ENCODE measurements at regions not wholly inside any gene's neighbourhood (a gene's known extent, or its start where the extent isn't known, plus 50 kb on each side); places are given as distances from the start of the nearest gene placed in this dataset.

GRCh38 chr1:29718791-29719190, 482.5 kb downstream of the PTPRU start:
- Mint-ChIP-seq H3K4me1 (ENCODE audit: low read depth) (peaks cover 33% of the 10 kb centered on the region), H3K9me3 (peaks cover 47% of the 10 kb centered on the region), H3K36me3 (ENCODE audit: low read depth) (peaks cover 15% of the 10 kb centered on the region), H3K27ac (peak overlapping the region; percentile 73), H3K27me3 (ENCODE audit: insufficient read depth) (no peaks in the 10 kb centered on the region), H3K4me3 (peak overlapping the region; percentile 56)
- DNase-seq (ENCODE audit: low spot score): no peak
- intact Hi-C loops (cut with micrococcal nuclease): loop anchor here (1.0 to 10.0 kb wide), 2 partner anchors 7 to 1026 kb away; no protein-coding TSS in a partner anchor

GRCh38 chr1:29716306-29716705, 480.0 kb downstream of the PTPRU start:
- Mint-ChIP-seq H3K9me3 (peaks cover 33% of the 10 kb centered on the region), H3K27me3 (ENCODE audit: insufficient read depth) (no peaks in the 10 kb centered on the region), H3K36me3 (ENCODE audit: low read depth) (peaks cover 16% of the 10 kb centered on the region), H3K4me1 (ENCODE audit: low read depth) (peaks cover 56% of the 10 kb centered on the region), H3K4me3 (no peak overlapping the region), H3K27ac (no peak overlapping the region)
- DNase-seq (ENCODE audit: low spot score): no peak
- intact Hi-C loops (cut with micrococcal nuclease): loop anchor here (10.0 kb wide), 1 partner anchor 1028 kb away; no protein-coding TSS in a partner anchor

DNA sequence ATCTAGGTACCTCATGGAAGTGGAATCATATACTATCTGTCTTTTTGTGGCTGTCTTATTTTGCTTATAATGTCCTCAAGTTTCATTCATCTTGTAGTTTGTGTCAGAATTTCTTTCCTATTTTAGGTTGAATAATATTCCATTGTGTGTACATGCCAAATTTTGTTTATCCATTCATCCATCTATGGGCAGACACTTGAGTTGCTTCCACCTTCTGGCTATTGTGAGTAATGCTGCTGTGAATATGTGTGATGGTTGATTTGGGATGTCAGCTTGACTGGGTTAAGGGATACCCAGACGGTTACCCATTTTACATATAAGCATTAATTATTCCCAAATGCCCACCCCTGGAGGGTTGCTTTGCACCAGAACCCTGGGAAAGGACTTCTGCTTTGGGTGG, 477.5 kb downstream of the PTPRU start:
- peaks cover 17% of the 10 kb centered on the region for H3K9me3 Mint-ChIP-seq
- peak overlapping the region; percentile 3 for H3K4me3 Mint-ChIP-seq
- intact Hi-C loops (cut with micrococcal nuclease): loop anchor here (2.0 to 10.0 kb wide), 3 partner anchors 23 to 1031 kb away; partner anchors contain the start of gene MECR
- no peak for DNase-seq (ENCODE audit: low spot score)
- no peaks in the 10 kb centered on the region for H3K27me3 Mint-ChIP-seq (ENCODE audit: insufficient read depth)
- H3K27ac Mint-ChIP-seq: peak overlapping the region; percentile 50
- H3K36me3 Mint-ChIP-seq (ENCODE audit: low read depth): peaks cover 5% of the 10 kb centered on the region
- H3K4me1 Mint-ChIP-seq (ENCODE audit: low read depth): peaks cover 67% of the 10 kb centered on the region

GRCh38 chr1:29712801-29713200, 476.5 kb downstream of the PTPRU start:
- H3K27ac Mint-ChIP-seq: peak overlapping the region; percentile 83
- DNase-seq (ENCODE audit: low spot score): no peak
- H3K9me3 Mint-ChIP-seq: peaks cover 10% of the 10 kb centered on the region
- intact Hi-C loops (cut with micrococcal nuclease): loop anchor here (1.0 to 10.0 kb wide), 6 partner anchors 24 to 1032 kb away; partner anchors contain the start of gene MECR
- no peaks in the 10 kb centered on the region for H3K27me3 Mint-ChIP-seq (ENCODE audit: insufficient read depth)
- peaks cover 4% of the 10 kb centered on the region for H3K36me3 Mint-ChIP-seq (ENCODE audit: low read depth)
- no peak overlapping the region for H3K4me3 Mint-ChIP-seq
- H3K4me1 Mint-ChIP-seq (ENCODE audit: low read depth): peaks cover 67% of the 10 kb centered on the region

- Mint-ChIP-seq H3K4me3 (peak overlapping the region; percentile 34), H3K36me3 (ENCODE audit: low read depth) (peaks cover 2% of the 10 kb centered on the region), H3K27me3 (ENCODE audit: insufficient read depth) (no peaks in the 10 kb centered on the region), H3K27ac (peak overlapping the region; percentile 83), H3K4me1 (ENCODE audit: low read depth) (peaks cover 65% of the 10 kb centered on the region), H3K9me3 (peaks cover 5% of the 10 kb centered on the region)
- DNase-seq (ENCODE audit: low spot score): no peak
- intact Hi-C loops (cut with micrococcal nuclease): loop anchor here (1.0 to 10.0 kb wide), 6 partner anchors 24 to 1033 kb away; partner anchors contain the start of gene MECR
These were observed 475.9 kb downstream of the PTPRU start for GRCh38 chr1:29712284-29712651.

GRCh38 chr1:29711582-29712283, 475.4 kb downstream of the PTPRU start:
- peaks cover 65% of the 10 kb centered on the region for H3K4me1 Mint-ChIP-seq (ENCODE audit: low read depth)
- peaks cover 2% of the 10 kb centered on the region for H3K36me3 Mint-ChIP-seq (ENCODE audit: low read depth)
- intact Hi-C loops (cut with micrococcal nuclease): loop anchor here (1.0 to 10.0 kb wide), 7 partner anchors 8 to 1033 kb away; partner anchors contain the start of gene MECR
- peak overlapping the region; percentile 83 for H3K27ac Mint-ChIP-seq
- peak; percentile 48 for DNase-seq (ENCODE audit: low spot score)
- peak overlapping the region; percentile 34 for H3K4me3 Mint-ChIP-seq
- no peaks in the 10 kb centered on the region for H3K9me3 Mint-ChIP-seq
- H3K27me3 Mint-ChIP-seq (ENCODE audit: insufficient read depth): no peaks in the 10 kb centered on the region

DNA sequence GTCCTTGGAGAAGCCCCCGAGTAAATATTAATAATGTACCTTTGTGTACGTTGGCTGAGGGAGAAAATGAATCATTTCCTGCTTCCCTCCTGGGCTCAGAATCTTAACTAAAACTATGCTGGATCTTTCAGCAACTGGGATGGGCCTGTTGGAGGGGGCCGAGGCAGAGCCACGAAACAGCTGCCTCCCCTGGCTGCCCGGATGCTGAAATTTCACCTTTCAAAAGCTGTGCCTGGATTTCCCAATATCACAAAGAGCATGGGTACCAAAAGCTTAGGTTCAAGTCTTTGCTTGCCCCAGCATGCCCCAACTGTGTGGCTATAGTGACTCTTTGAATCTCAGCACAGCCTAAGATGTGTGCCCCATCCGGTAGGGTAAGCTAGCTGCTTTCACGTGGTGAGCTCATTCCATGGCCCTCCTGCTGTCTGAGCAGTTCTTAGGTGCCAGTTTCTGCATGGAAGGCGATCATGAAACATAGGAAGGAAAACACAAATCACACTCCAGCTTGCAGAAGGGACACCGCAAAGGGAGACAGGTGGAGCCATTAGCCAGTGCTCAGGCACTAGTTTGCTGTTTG, 473.5 kb downstream of the PTPRU start:
- Mint-ChIP-seq H3K27ac (peak overlapping the region; percentile 95), H3K4me3 (peak overlapping the region; percentile 45), H3K36me3 (ENCODE audit: low read depth) (peaks cover 2% of the 10 kb centered on the region), H3K27me3 (ENCODE audit: insufficient read depth) (peaks cover 7% of the 10 kb centered on the region), H3K4me1 (ENCODE audit: low read depth) (peaks cover 65% of the 10 kb centered on the region), H3K9me3 (no peaks in the 10 kb centered on the region)
- DNase-seq (ENCODE audit: low spot score): no peak
- intact Hi-C loops (cut with micrococcal nuclease): loop anchor here (5.0 to 10.0 kb wide), 3 partner anchors 477 to 1035 kb away; partner anchors contain the start of gene MECR

DNA sequence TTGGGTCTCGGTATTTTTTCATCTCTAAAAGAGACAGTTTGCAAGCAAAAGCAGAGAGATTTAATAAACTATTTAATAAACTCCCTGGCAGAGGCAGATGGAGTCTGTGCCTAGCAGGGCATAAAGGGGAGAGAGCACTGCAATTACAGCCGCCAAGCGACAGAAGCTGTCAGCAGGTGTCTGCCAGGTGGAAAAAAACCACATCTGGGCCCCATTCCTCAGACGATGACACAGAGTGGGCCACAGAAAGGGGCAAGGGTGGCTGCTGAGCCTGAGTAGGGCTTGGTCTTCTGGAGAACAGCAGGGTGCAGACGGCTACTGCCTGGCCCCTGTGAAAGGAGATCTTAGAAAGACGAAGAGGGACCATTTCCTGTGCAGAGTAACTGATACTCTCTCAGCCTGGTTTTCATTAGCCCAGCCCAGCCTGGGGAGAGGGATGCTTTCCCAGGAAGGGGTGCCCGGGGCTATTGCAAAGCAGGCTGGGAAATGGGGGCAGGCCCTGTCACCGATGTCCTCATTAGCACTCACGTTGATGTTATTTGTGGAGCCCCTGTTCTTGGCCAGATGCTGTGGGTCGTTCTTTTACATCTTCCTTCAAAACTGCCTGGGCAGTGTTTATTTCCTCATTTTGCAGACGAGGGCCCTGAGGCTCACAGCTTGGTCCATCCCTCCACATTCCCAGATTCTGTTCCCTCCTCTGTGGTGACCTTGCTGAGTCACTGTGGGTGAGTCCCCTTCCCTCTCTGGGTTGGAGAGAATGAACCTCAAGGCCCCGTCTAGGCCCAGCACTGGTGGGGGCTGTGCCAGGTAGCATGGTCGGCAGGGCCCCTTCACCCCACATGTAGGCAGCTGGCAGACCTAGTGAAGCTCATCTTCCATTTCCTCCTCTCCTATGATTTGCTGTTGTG, 472.7 kb downstream of the PTPRU start:
- peaks cover 9% of the 10 kb centered on the region for H3K27me3 Mint-ChIP-seq (ENCODE audit: insufficient read depth)
- no peaks in the 10 kb centered on the region for H3K9me3 Mint-ChIP-seq
- peak overlapping the region; percentile 40 for H3K4me3 Mint-ChIP-seq
- peak overlapping the region; percentile 95 for H3K27ac Mint-ChIP-seq
- peaks cover 2% of the 10 kb centered on the region for H3K36me3 Mint-ChIP-seq (ENCODE audit: low read depth)
- no peak for DNase-seq (ENCODE audit: low spot score)
- intact Hi-C loops (cut with micrococcal nuclease): loop anchor here (10.0 kb wide), 1 partner anchor 1006 kb away; no protein-coding TSS in a partner anchor
- H3K4me1 Mint-ChIP-seq (ENCODE audit: low read depth): peaks cover 59% of the 10 kb centered on the region

DNA sequence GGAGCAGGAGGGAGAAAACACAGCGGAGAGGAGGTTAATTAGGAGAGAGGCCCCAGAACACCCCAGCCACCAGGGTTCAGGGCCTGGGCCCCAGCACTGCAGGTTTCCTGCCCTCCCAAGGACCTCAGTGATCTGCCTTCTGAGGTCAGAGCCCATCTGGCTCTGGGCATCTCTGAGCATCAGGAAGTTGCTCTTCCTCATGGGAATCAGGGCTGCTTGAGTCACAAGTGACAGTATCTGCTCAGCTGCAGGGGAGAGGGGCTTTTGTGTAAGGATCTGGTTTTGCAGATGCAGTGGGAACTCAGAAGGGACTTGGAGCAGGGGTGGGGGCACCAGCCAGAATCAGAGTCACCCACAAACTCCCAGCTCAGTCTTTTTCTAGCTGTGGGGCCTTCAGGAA, 472.1 kb downstream of the PTPRU start:
- DNase-seq (ENCODE audit: low spot score): no peak
- intact Hi-C loops (cut with micrococcal nuclease): loop anchor here (10.0 kb wide), 1 partner anchor 1006 kb away; no protein-coding TSS in a partner anchor
- Mint-ChIP-seq H3K36me3 (ENCODE audit: low read depth) (peaks cover 2% of the 10 kb centered on the region), H3K27me3 (ENCODE audit: insufficient read depth) (peaks cover 9% of the 10 kb centered on the region), H3K27ac (peak overlapping the region; percentile 95), H3K9me3 (no peaks in the 10 kb centered on the region), H3K4me3 (peak overlapping the region; percentile 38), H3K4me1 (ENCODE audit: low read depth) (peaks cover 52% of the 10 kb centered on the region)

- peaks cover 2% of the 10 kb centered on the region for H3K36me3 Mint-ChIP-seq (ENCODE audit: low read depth)
- H3K9me3 Mint-ChIP-seq: no peaks in the 10 kb centered on the region
- H3K4me3 Mint-ChIP-seq: no peak overlapping the region
- intact Hi-C loops (cut with micrococcal nuclease): loop anchor here (1.0 to 10.0 kb wide), 4 partner anchors 19 to 1007 kb away; no protein-coding TSS in a partner anchor
- no peak for DNase-seq (ENCODE audit: low spot score)
- H3K27ac Mint-ChIP-seq: peak overlapping the region; percentile 95
- peaks cover 47% of the 10 kb centered on the region for H3K4me1 Mint-ChIP-seq (ENCODE audit: low read depth)
- peaks cover 9% of the 10 kb centered on the region for H3K27me3 Mint-ChIP-seq (ENCODE audit: insufficient read depth)
These were observed 471.5 kb downstream of the PTPRU start for GRCh38 chr1:29707796-29708195.

DNA sequence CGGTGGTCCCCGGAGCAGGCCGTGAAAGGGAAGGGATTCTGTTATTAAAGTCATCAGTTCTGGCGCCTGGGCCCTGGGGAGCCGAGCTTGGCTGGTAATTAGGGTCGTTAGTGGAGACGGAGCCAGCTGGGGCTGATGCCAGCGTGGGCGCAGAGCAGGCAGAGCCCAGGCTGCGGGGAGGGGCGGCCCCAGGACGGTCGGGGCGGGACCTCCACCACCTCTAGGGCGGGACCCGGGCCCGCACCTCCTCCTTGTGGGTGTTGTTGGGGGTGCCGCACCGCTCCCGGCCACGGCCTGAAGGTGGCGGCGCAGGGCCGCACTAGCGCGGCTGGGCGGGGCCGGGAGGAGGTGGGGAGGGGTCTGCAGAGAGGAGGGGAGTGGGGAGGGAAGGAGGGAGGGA, 470.6 kb downstream of the PTPRU start:
- no peaks in the 10 kb centered on the region for H3K36me3 Mint-ChIP-seq (ENCODE audit: low read depth)
- H3K27me3 Mint-ChIP-seq (ENCODE audit: insufficient read depth): peaks cover 11% of the 10 kb centered on the region
- no peaks in the 10 kb centered on the region for H3K9me3 Mint-ChIP-seq
- peak overlapping the region; percentile 19 for H3K27ac Mint-ChIP-seq
- no peak overlapping the region for H3K4me3 Mint-ChIP-seq
- DNase-seq (ENCODE audit: low spot score): peak; percentile 69
- H3K4me1 Mint-ChIP-seq (ENCODE audit: low read depth): peaks cover 39% of the 10 kb centered on the region
- intact Hi-C loops (cut with micrococcal nuclease): loop anchor here (1.0 to 10.0 kb wide), 4 partner anchors 19 to 1008 kb away; no protein-coding TSS in a partner anchor

DNA sequence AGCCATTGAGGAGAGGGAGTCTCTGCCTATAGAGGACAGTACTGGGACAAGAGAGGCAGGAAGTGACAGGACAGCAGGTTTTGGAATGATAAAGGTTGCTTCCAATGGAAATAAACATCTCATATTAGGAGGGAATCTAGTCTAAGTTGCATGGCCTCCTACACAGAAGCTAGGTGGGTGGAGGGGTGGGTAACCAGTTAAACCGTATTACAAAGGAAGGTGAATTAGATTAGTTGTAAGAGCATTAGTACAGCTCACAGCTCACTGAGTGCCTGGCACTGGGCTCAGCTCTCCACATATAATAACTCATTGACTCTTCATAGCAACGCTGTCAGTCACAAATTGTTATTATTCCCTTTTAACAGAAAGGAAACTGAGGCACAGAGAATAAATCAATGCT, 468.1 kb downstream of the PTPRU start:
- DNase-seq (ENCODE audit: low spot score): no peak
- intact Hi-C loops (cut with micrococcal nuclease): loop anchor here (10.0 kb wide), 1 partner anchor 1010 kb away; no protein-coding TSS in a partner anchor
- H3K4me3 Mint-ChIP-seq: no peak overlapping the region
- H3K27ac Mint-ChIP-seq: no peak overlapping the region
- peaks cover 18% of the 10 kb centered on the region for H3K27me3 Mint-ChIP-seq (ENCODE audit: insufficient read depth)
- no peaks in the 10 kb centered on the region for H3K9me3 Mint-ChIP-seq
- peaks cover 18% of the 10 kb centered on the region for H3K4me1 Mint-ChIP-seq (ENCODE audit: low read depth)
- no peaks in the 10 kb centered on the region for H3K36me3 Mint-ChIP-seq (ENCODE audit: low read depth)

All from activated T-helper 1 cell treated with anti-CD3 and anti-CD28 coated beads, Interleukin-12 subunit alpha, Interleukin-12 subunit beta, Interleukin-2, Interleukin-4 antibody, amounts not matched to agents 30 ng/mL and 10 ng/mL and 1 ng/mL, durations not matched to agents 14 hours and 24 hours and 36 hours (primary cell).